K562 (cell line): ENCODE measurements at regions not wholly inside any gene's neighbourhood (a gene's known extent, or its start where the extent isn't known, plus 50 kb on each side); places are given as distances from the start of the nearest gene placed in this dataset.

Experiments used
- ATF3 ChIP-seq, 2 experiments: fragments of 450-650 bp in 1 of 2; sonication (generic) in 1 of 2; formaldehyde crosslinking in 1 of 2; IDR thresholded peaks in 1 of 2; conservative IDR thresholded peaks in 1 of 2; 2 replicates each; pipeline versions ENCODE4 v1.6.1 to v1.8.1; 2016 to 2023; ENCODE audit warnings: mild to moderate bottlenecking in 2 of 2, moderate library complexity in 2 of 2, inconsistent platforms in 1 of 2, missing genetic modification reagents in 1 of 2
- CEBPG ChIP-seq, 3 experiments: fragments of 200-800 bp in 1 of 3; sonication (Bioruptor generic) in 1 of 3; sonication (generic) in 1 of 3; formaldehyde crosslinking in 1 of 3; IDR thresholded peaks in 2 of 3; conservative IDR thresholded peaks in 1 of 3; 2 replicates each; pipeline versions ENCODE4 v1.6.1 to v1.8.0; 2016 to 2022; ENCODE audit warnings: missing compliant biosample characterization in 2 of 3, missing genetic modification characterization in 2 of 3, mild to moderate bottlenecking in 1 of 3, missing genetic modification reagents in 1 of 3
- HDAC1 ChIP-seq, 2 experiments: fragments of 450-650 bp; IDR thresholded peaks; 2 replicates each; pipeline ENCODE4 v1.6.1; 2016 to 2017; ENCODE audit warnings: inconsistent platforms in 1 of 2, mild to moderate bottlenecking in 1 of 2, moderate library complexity in 1 of 2
- HNRNPLL ChIP-seq: fragments of 200-400 bp; formaldehyde crosslinking; IDR thresholded peaks from 2 replicates; pipeline ENCODE4 v1.6.1; 2017; ENCODE audit warnings: low read length, low read depth, mild to moderate bottlenecking; ENCODE audit not compliant: poor library complexity, severe bottlenecking
- MCM2 ChIP-seq: fragments of 450-650 bp; IDR thresholded peaks from 2 replicates; pipeline ENCODE4 v1.6.1; 2017; ENCODE audit warnings: low read depth, mild to moderate bottlenecking
- MNT ChIP-seq, 2 experiments: fragments of 450-650 bp; conservative IDR thresholded peaks; 2 replicates each; pipeline ENCODE4 v1.6.1; 2017; ENCODE audit warnings: mild to moderate bottlenecking in 2 of 2, moderate library complexity in 2 of 2
- NCOR1 ChIP-seq: fragments of 450-650 bp; IDR thresholded peaks from 2 replicates; pipeline ENCODE4 v1.6.1; 2016; ENCODE audit warnings: mild to moderate bottlenecking, moderate library complexity
- POLR2AphosphoS5 ChIP-seq: IDR thresholded peaks from 2 replicates; pipeline ENCODE4 v1.6.1; 2011; ENCODE audit warnings: mild to moderate bottlenecking, low read depth, low read length, moderate library complexity; ENCODE audit not compliant: control insufficient read depth, insufficient read depth
- SAP30 ChIP-seq: fragments of 200-600 bp; sonication (generic); IDR thresholded peaks from 2 replicates; pipeline ENCODE4 v1.6.1; 2012; ENCODE audit warnings: borderline replicate concordance, low read depth, mild to moderate bottlenecking, moderate library complexity, low read length, control low read depth, inconsistent platforms; ENCODE audit not compliant: insufficient read depth, poor library complexity, severe bottlenecking
- SMARCA4 ChIP-seq: fragments of 450-650 bp; IDR thresholded peaks from 2 replicates; pipeline ENCODE4 v1.6.1; 2016
- SMARCE1 ChIP-seq: fragments of 450-650 bp; IDR thresholded peaks from 2 replicates; pipeline ENCODE4 v1.7.1; 2016; ENCODE audit warnings: mild to moderate bottlenecking
- TAL1 ChIP-seq: fragments of 450-650 bp; IDR thresholded peaks from 2 replicates; pipeline ENCODE4 v1.6.1; 2016; ENCODE audit warnings: mild to moderate bottlenecking
- TCF15 ChIP-seq: fragments of 250-450 bp; sonication (Bioruptor Pico); IDR thresholded peaks from 2 replicates; pipeline ENCODE4 v1.8.0; 2022; ENCODE audit warnings: moderate library complexity, mild to moderate bottlenecking, inconsistent platforms
- TOE1 ChIP-seq, 2 experiments: fragments of 450-650 bp in 1 of 2; sonication (generic) in 1 of 2; formaldehyde crosslinking in 1 of 2; IDR thresholded peaks; 2 replicates each; pipeline versions ENCODE4 v1.7.1 to v1.8.0; 2016 to 2022; ENCODE audit warnings: borderline replicate concordance in 2 of 2, mild to moderate bottlenecking in 2 of 2, antibody characterized with exemption in 1 of 2, inconsistent platforms in 1 of 2, low read depth in 1 of 2, missing genetic modification reagents in 1 of 2, moderate library complexity in 1 of 2
- TSHZ1 ChIP-seq: fragments of 250-450 bp; sonication (Bioruptor Pico); IDR thresholded peaks from 2 replicates; pipeline ENCODE4 v1.4.0; 2020; ENCODE audit warnings: mild to moderate bottlenecking, moderate library complexity
- ZEB2 ChIP-seq: fragments of 450-650 bp; IDR thresholded peaks from 2 replicates; pipeline ENCODE4 v1.6.1; 2016
- ZNF589 ChIP-seq: fragments of 200-800 bp; sonication (Bioruptor generic); IDR thresholded peaks from 2 replicates; pipeline ENCODE4 v1.6.1; 2016; ENCODE audit warnings: low read depth, missing genetic modification characterization, missing compliant biosample characterization

GRCh38 chr3:171956705-171957104 lies 82.7 kb upstream of the FNDC3B start (continued):
- peak; percentile 5 to 80; a peak in 2 of 4 replicates for TF ChIP-seq HDAC1 (IDR thresholded peaks at IDR 0.05)
- no peak for TF ChIP-seq TSHZ1
- TF ChIP-seq SMARCE1 = peak; percentile 70
- TF ChIP-seq ZNF589 (CRISPR knock-in tag) = peak; percentile 80; the same call in 1 of the 2 replicates
- peak; percentile 77 for TF ChIP-seq NCOR1
- peak; percentile 86 for TF ChIP-seq SMARCA4
- TF ChIP-seq HNRNPLL = no peak
- TF ChIP-seq ATF3 (IDR thresholded peaks at IDR 0.05) = peak; percentile 40; the same call in 1 of the 2 replicates
- TF ChIP-seq ATF3 (CRISPR knock-in tag; conservative IDR thresholded peaks at IDR 0.05) = no peak
- peak; percentile 58; the same call in 1 of the 2 replicates for TF ChIP-seq ZEB2
- no peak for TF ChIP-seq MCM2
- peak; percentile 91 for TF ChIP-seq CEBPG (CRISPR knock-in tag; IDR thresholded peaks at IDR 0.05)
- TF ChIP-seq CEBPG (tag; conservative IDR thresholded peaks at IDR 0.05 in 1 of 2, IDR thresholded peaks at IDR 0.05 in 1 of 2) = peak in 1 of 2 experiments; percentile 66; a peak in 3 of 4 replicates
- no peak for TF ChIP-seq TCF15
- peak; percentile 88 for TF ChIP-seq TAL1
- TF ChIP-seq TOE1 (IDR thresholded peaks at IDR 0.05; ENCODE audit: borderline replicate concordance) = peak; percentile 52; the same call in 1 of the 2 replicates
- no peak for TF ChIP-seq TOE1 (CRISPR knock-in tag; IDR thresholded peaks at IDR 0.05; ENCODE audit: borderline replicate concordance, low read depth)
- no peak for TF ChIP-seq SAP30
- TF ChIP-seq MNT (conservative IDR thresholded peaks at IDR 0.05) = peak; percentile 28 to 62; a peak in 1 of 4 replicates
- peak; percentile 73; the same call in 1 of the 2 replicates for TF ChIP-seq POLR2AphosphoS5
